DMS53 (cell line): ENCODE measurements at regions not wholly inside any gene's neighbourhood (a gene's known extent, or its start where the extent isn't known, plus 50 kb on each side); places are given as distances from the start of the nearest gene placed in this dataset.

Source experiments
- DNase-seq: peaks from one replicate; lab custom pipeline; 2025; lab: John Stamatoyannopoulos, UW

GRCh38 chr4:182139491-182139890, 103.7 kb upstream of the TENM3 start:
- no peak for DNase-seq

GRCh38 chr4:182140547-182140946, 102.7 kb upstream of the TENM3 start:
- no peak for DNase-seq

- DNase-seq = peak; percentile 20
Measured at GRCh38 chr4:182141061-182141460, 102.1 kb upstream of the TENM3 start.

GRCh38 chr4:182142176-182143085, 100.8 kb upstream of the TENM3 start:
- DNase-seq = peak; percentile 66

- peak; percentile 63 for DNase-seq
Measured at GRCh38 chr4:182143086-182143821, 99.9 kb upstream of the TENM3 start.

GRCh38 chr4:182143822-182144625, 99.2 kb upstream of the TENM3 start:
- DNase-seq = peak; percentile 87

GRCh38 chr4:182144626-182145333, 98.4 kb upstream of the TENM3 start:
- DNase-seq = peak; percentile 68

GRCh38 chr4:182145334-182145905, 97.8 kb upstream of the TENM3 start:
- DNase-seq = peak; percentile 48

GRCh38 chr4:182147391-182147790, 95.8 kb upstream of the TENM3 start:
- DNase-seq = no peak

- DNase-seq = no peak
Measured at GRCh38 chr4:182150645-182151044, 92.6 kb upstream of the TENM3 start.

GRCh38 chr4:182155806-182156205, 87.4 kb upstream of the TENM3 start:
- DNase-seq = no peak

- DNase-seq = no peak
Measured at GRCh38 chr4:182163180-182163579, 80.0 kb upstream of the TENM3 start.

- DNase-seq = no peak
Measured at GRCh38 chr4:182169572-182169971, 73.6 kb upstream of the TENM3 start.

GRCh38 chr4:182169987-182170386, 73.2 kb upstream of the TENM3 start:
- DNase-seq = no peak

GRCh38 chr4:182170417-182170935, 72.7 kb upstream of the TENM3 start:
- DNase-seq = no peak

GRCh38 chr4:182174979-182175378, 68.2 kb upstream of the TENM3 start:
- peak; percentile 15 for DNase-seq

GRCh38 chr4:182175788-182176519, 67.2 kb upstream of the TENM3 start:
- peak; percentile 1 for DNase-seq

GRCh38 chr4:182177166-182177565, 66.0 kb upstream of the TENM3 start:
- no peak for DNase-seq

GRCh38 chr4:182179105-182179504, 64.1 kb upstream of the TENM3 start:
- peak; percentile 6 for DNase-seq

GRCh38 chr4:182179751-182180150, 63.5 kb upstream of the TENM3 start:
- no peak for DNase-seq
